HepG2 (cell line): ENCODE measurements at regions not wholly inside any gene's neighbourhood (a gene's known extent, or its start where the extent isn't known, plus 50 kb on each side); places are given as distances from the start of the nearest gene placed in this dataset.

ENCODE experiments used
- POLR2A ChIP-seq, 2 experiments: IDR thresholded peaks; 2 replicates each; pipeline ENCODE4 v1.6.1; 2011; ENCODE audit warnings: low read depth in 2 of 2, low read length in 2 of 2, mild to moderate bottlenecking in 1 of 2, moderate library complexity in 1 of 2; ENCODE audit not compliant: insufficient read depth in 1 of 2
- ZC3H4 ChIP-seq: sonication (generic); formaldehyde crosslinking; IDR thresholded peaks from 2 replicates; pipeline ENCODE4 v1.4.0; 2020; ENCODE audit warnings: missing genetic modification reagents, borderline replicate concordance

GRCh38 chr10:60456053-60456452 lies 66.4 kb upstream of the ANK3 start:
- no peak for TF ChIP-seq ZC3H4 (CRISPR knock-in tag)
- TF ChIP-seq POLR2A (IDR thresholded peaks at IDR 0.05; ENCODE audit: insufficient read depth in 1 of 2, low read depth in 2 of 2, low read length in 2 of 2): no peak
